Neuronal stem cell (in vitro differentiated cells): ENCODE measurements at regions not wholly inside any gene's neighbourhood (a gene's known extent, or its start where the extent isn't known, plus 50 kb on each side); places are given as distances from the start of the nearest gene placed in this dataset.
A peak's percentile ranks its signal among the peaks of the same experiment; 100 is the strongest.

Experiments
- DNase-seq: peaks from one replicate; pipeline ENCODE4 v3.0.0-alpha.2; 2013; ENCODE audit warnings: low spot score
- H2AFZ ChIP-seq: one replicate; pipeline ENCODE4 v1.6.1; 2013; ENCODE audit warnings: mild to moderate bottlenecking, low read length, inconsistent platforms
- H2AK5ac ChIP-seq: 2 replicates; pipeline ENCODE4 v1.6.1; 2013; ENCODE audit warnings: low read depth, mild to moderate bottlenecking, inconsistent platforms, low read length, moderate library complexity, mixed read lengths
- H2BK120ac ChIP-seq: 2 replicates; pipeline ENCODE4 v1.6.1; 2013; ENCODE audit warnings: low read depth, mild to moderate bottlenecking, inconsistent platforms, low read length, moderate library complexity, mixed read lengths
- H2BK12ac ChIP-seq: one replicate; pipeline ENCODE4 v1.6.1; 2013; ENCODE audit warnings: low read length, inconsistent platforms
- H2BK15ac ChIP-seq: 2 replicates; pipeline ENCODE4 v1.6.1; 2013; ENCODE audit warnings: mild to moderate bottlenecking, low read length, inconsistent platforms, mixed read lengths
- H2BK5ac ChIP-seq: one replicate; pipeline ENCODE4 v1.6.1; 2013; ENCODE audit warnings: inconsistent platforms, mild to moderate bottlenecking, low read length, moderate library complexity
- H3K14ac ChIP-seq: one replicate; pipeline ENCODE4 v1.6.1; 2013; ENCODE audit warnings: low read length, inconsistent platforms
- H3K18ac ChIP-seq: 2 replicates; pipeline ENCODE4 v1.6.1; 2013; ENCODE audit warnings: low read length, inconsistent platforms
- H3K23ac ChIP-seq: 2 replicates; pipeline ENCODE4 v1.6.1; 2013; ENCODE audit warnings: low read depth, mild to moderate bottlenecking, mixed read lengths, low read length, inconsistent platforms; ENCODE audit not compliant: poor library complexity
- H3K27ac ChIP-seq: replicated peaks from 3 replicates; pipeline ENCODE4 v1.5.1; 2013; ENCODE audit warnings: low read length, inconsistent platforms
- H3K27me3 ChIP-seq, 3 experiments: 2 replicates each; pipeline ENCODE4 v1.6.1; 2013; ENCODE audit warnings: low read length in 3 of 3, mild to moderate bottlenecking in 2 of 3, inconsistent platforms in 1 of 3, low read depth in 1 of 3, mixed read lengths in 1 of 3, moderate library complexity in 1 of 3; ENCODE audit not compliant: control insufficient read depth in 3 of 3, insufficient read depth in 3 of 3
- H3K36me3 ChIP-seq, 2 donors: replicated peaks in 1 of 2; 2 replicates each; pipeline ENCODE4 v1.6.1; 2013; ENCODE audit warnings: low read length in 2 of 2; ENCODE audit not compliant: control insufficient read depth in 2 of 2, insufficient read depth in 2 of 2
- H3K4ac ChIP-seq: 2 replicates; pipeline ENCODE4 v1.6.1; 2013; ENCODE audit warnings: inconsistent platforms, mild to moderate bottlenecking, low read length, moderate library complexity
- H3K4me1 ChIP-seq, 2 donors: 1 replicate in 1 of 2; 2 replicates in 1 of 2; pipeline ENCODE4 v1.6.1; 2013; ENCODE audit warnings: low read length in 2 of 2, low read depth in 1 of 2; ENCODE audit not compliant: control insufficient read depth in 2 of 2, insufficient read depth in 1 of 2
- H3K4me2 ChIP-seq: one replicate; pipeline ENCODE4 v1.6.1; 2013; ENCODE audit warnings: mild to moderate bottlenecking, low read length, inconsistent platforms; ENCODE audit not compliant: insufficient read depth, poor library complexity, severe bottlenecking
- H3K4me3 ChIP-seq, 2 donors: 2 replicates each; pipeline ENCODE4 v1.5.1; 2013; ENCODE audit warnings: low read length in 2 of 2, mild to moderate bottlenecking in 2 of 2, inconsistent platforms in 1 of 2, moderate library complexity in 1 of 2
- H3K79me1 ChIP-seq: one replicate; pipeline ENCODE4 v1.6.1; 2013; ENCODE audit warnings: low read depth, mild to moderate bottlenecking, inconsistent platforms, low read length, moderate library complexity
- H3K9ac ChIP-seq: one replicate; pipeline ENCODE4 v1.6.1; 2013; ENCODE audit warnings: mild to moderate bottlenecking, low read depth, low read length, inconsistent platforms; ENCODE audit not compliant: poor library complexity
- H3K9me3 ChIP-seq, 2 donors: replicated peaks in 1 of 2; 2 replicates each; pipeline versions ENCODE3 to v1.6.1; 2013; ENCODE audit warnings: low read length in 2 of 2, mild to moderate bottlenecking in 2 of 2, inconsistent platforms in 1 of 2, low read depth in 1 of 2, mixed read lengths in 1 of 2, moderate library complexity in 1 of 2; ENCODE audit not compliant: control insufficient read depth in 2 of 2, insufficient read depth in 1 of 2
- H4K8ac ChIP-seq: one replicate; pipeline ENCODE4 v1.6.1; 2013; ENCODE audit warnings: low read depth, mild to moderate bottlenecking, inconsistent platforms, low read length, moderate library complexity
- H4K91ac ChIP-seq: one replicate; pipeline ENCODE4 v1.6.1; 2013; ENCODE audit warnings: low read length, low read depth, mild to moderate bottlenecking, inconsistent platforms; ENCODE audit not compliant: poor library complexity
- WGBS, 2 donors: extraction: QIAGEN DNeasy Blood & Tissue Kit; methylation state at CpG; one replicate each; pipeline ENCODE4 v1.1.7; 2013; ENCODE audit warnings: missing lambda C conversion rate in 2 of 2, mixed read lengths in 1 of 2; ENCODE audit not compliant: insufficient read length in 2 of 2, insufficient replicate concordance in 1 of 2; ENCODE audit errors: extremely low coverage in 2 of 2; 5-methylcytosine and 5-hydroxymethylcytosine counted together

DNA sequence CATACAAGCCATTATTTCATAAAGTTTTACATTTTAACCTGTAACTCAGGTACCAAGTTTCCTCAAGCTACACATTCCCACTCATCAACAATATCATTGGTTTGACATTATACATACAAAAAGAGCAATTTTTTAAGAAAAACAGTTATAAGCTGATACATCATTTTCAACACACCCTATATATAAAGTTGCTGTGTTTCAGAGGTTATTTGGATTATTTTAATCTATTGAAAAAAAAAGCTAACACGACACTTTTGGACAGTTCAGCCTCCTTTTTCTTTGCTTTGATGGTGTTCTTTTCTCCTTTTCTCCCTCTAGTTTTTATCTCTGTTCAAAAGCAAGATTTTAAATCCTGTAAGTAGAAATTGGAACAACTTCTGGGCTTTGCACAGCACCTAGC, 175.9 kb upstream of the CREB1 start:
- no peak overlapping the region for H2AFZ ChIP-seq
- WGBS, 2 donors = no CpG with 5 or more reads among the region's 1 CpG
- no peak overlapping the region for H3K14ac ChIP-seq
- H3K4me1 ChIP-seq = peaks cover 3 to 11% of the 10 kb centered on the region in 2 donors
- H2BK12ac ChIP-seq = no peak overlapping the region
- no peak overlapping the region for H2BK15ac ChIP-seq
- no peak overlapping the region for H4K91ac ChIP-seq
- DNase-seq = no peak
- H3K4me2 ChIP-seq = no peak overlapping the region
- no peak overlapping the region for H3K18ac ChIP-seq
- H3K36me3 ChIP-seq = no peaks in the 10 kb centered on the region
- no peak overlapping the region for H2BK120ac ChIP-seq
- no peak overlapping the region for H3K4ac ChIP-seq
- no peak overlapping the region for H3K9ac ChIP-seq
- H2BK5ac ChIP-seq = no peak overlapping the region
- H4K8ac ChIP-seq = no peak overlapping the region
- H3K27ac ChIP-seq = no peak overlapping the region
- no peak overlapping the region for H3K23ac ChIP-seq
- no peak overlapping the region for H2AK5ac ChIP-seq
- no peaks in the 10 kb centered on the region for H3K27me3 ChIP-seq
- no peaks in the 10 kb centered on the region for H3K79me1 ChIP-seq
- H3K9me3 ChIP-seq = no peaks in the 10 kb centered on the region
- H3K4me3 ChIP-seq = no peak overlapping the region

DNA sequence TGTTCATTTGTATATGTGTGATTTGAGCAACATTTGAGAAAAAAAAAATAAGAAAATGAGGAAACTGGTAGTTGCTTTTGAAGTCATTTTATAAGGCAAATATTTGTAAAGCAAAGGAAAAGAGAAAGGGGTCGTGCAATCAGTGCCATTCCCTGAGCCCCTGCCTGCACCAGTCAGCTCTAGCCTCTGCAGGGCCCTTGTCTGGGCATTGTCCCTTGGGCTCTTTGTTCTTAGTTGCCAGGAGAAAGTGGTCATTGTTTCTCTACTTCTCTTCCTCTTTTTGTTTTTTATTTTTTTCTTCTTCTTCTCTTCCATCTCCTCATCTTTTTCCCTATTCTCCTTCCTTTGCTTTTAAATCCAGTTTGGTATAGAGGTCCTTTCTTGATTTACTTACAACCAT, 175.3 kb upstream of the CREB1 start:
- no peaks in the 10 kb centered on the region for H3K27me3 ChIP-seq

DNA sequence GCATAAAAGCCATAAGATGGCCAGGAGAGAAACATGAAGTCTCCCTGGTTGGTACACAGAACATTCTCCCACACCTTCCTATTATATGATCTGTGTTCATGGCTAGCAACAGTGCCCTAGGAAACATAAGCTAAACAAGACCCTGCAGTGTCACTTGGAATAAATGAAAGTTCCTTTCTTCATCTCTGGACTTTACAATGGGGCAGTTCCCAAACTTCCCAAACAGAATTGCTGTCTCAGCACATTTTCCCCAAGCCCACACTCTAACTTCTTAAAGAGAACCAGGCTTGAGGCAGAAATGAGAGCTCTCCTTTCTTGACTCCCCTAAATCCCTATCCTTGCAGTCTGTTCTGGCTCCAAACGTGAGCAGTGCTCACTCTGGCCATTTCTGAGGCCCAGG, 173.2 kb upstream of the CREB1 start:
- no CpG with 5 or more reads among the region's 1 CpG for WGBS, 2 donors

More for the DNA sequence above, 175.3 kb upstream of the CREB1 start:
- Histone ChIP-seq H2BK120ac (no peak overlapping the region), H2AK5ac (no peak overlapping the region), H2AFZ (peak overlapping the region; percentile 44), H3K27ac (no peak overlapping the region), H2BK12ac (no peak overlapping the region), H3K4me1 (peaks cover 3 to 11% of the 10 kb centered on the region in 2 donors), H3K36me3 (no peaks in the 10 kb centered on the region), H2BK5ac (no peak overlapping the region), H2BK15ac (no peak overlapping the region), H4K8ac (no peak overlapping the region), H3K79me1 (no peaks in the 10 kb centered on the region), H3K4me3 (no peak overlapping the region), H3K9me3 (no peaks in the 10 kb centered on the region), H3K18ac (no peak overlapping the region), H3K9ac (no peak overlapping the region), H3K23ac (no peak overlapping the region), H3K14ac (no peak overlapping the region), H3K4me2 (no peak overlapping the region), H4K91ac (no peak overlapping the region), H3K4ac (no peak overlapping the region)
- no peak for DNase-seq
- no CpG with 5 or more reads among the region's 1 CpG for WGBS, 2 donors

DNA sequence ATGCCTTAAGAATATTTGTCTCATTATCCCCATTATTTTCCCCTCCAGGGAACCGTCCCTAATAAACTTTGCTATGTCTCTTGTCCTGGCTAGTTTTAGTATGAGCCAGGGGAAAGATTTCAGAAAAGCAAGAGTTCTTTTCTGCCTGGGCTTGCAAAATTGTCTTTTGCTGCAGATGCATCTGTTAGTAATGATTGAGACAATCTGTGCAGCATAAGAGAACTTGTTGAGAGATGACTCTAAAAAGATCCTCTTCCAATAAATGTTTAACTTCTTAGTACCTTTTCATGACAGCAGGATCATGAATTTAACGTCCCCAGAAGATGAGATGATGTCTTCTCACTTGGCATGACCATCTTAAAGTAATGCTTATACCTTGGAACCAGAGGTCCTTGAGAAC, 172.5 kb upstream of the CREB1 start:
- Histone ChIP-seq H2BK5ac (no peak overlapping the region), H3K79me1 (no peaks in the 10 kb centered on the region)
- WGBS, 2 donors = no CpG with 5 or more reads among the region's 2 CpGs

More for the DNA sequence above, 173.2 kb upstream of the CREB1 start:
- Histone ChIP-seq H3K4me2 (no peak overlapping the region), H3K4ac (no peak overlapping the region), H3K18ac (no peak overlapping the region), H2BK15ac (no peak overlapping the region), H3K79me1 (no peaks in the 10 kb centered on the region), H3K27me3 (no peaks in the 10 kb centered on the region), H2BK120ac (no peak overlapping the region), H2AK5ac (no peak overlapping the region), H4K91ac (no peak overlapping the region), H3K9ac (no peak overlapping the region), H3K14ac (no peak overlapping the region), H2BK5ac (no peak overlapping the region), H2BK12ac (no peak overlapping the region), H3K9me3 (peaks cover 1 to 2% of the 10 kb centered on the region in 2 donors), H3K23ac (no peak overlapping the region), H4K8ac (no peak overlapping the region), H3K36me3 (no peaks in the 10 kb centered on the region), H3K4me1 (peaks cover 3 to 11% of the 10 kb centered on the region in 2 donors), H2AFZ (no peak overlapping the region), H3K27ac (no peak overlapping the region), H3K4me3 (no peak overlapping the region)
- DNase-seq = no peak

More for the DNA sequence above, 172.5 kb upstream of the CREB1 start:
- Histone ChIP-seq H3K23ac (no peak overlapping the region), H3K36me3 (no peaks in the 10 kb centered on the region), H2AFZ (no peak overlapping the region), H3K18ac (no peak overlapping the region), H2AK5ac (no peak overlapping the region), H3K27me3 (no peaks in the 10 kb centered on the region), H2BK12ac (no peak overlapping the region), H3K4ac (no peak overlapping the region), H3K14ac (no peak overlapping the region), H4K91ac (no peak overlapping the region), H3K9ac (no peak overlapping the region), H2BK120ac (no peak overlapping the region), H3K27ac (no peak overlapping the region), H2BK15ac (no peak overlapping the region), H4K8ac (no peak overlapping the region), H3K9me3 (peaks cover 2 to 8% of the 10 kb centered on the region in 2 donors), H3K4me2 (no peak overlapping the region), H3K4me3 (no peak overlapping the region), H3K4me1 (peaks cover 3 to 11% of the 10 kb centered on the region in 2 donors)
- no peak for DNase-seq
